ENCODE measurements at regions not wholly inside any gene's neighbourhood (a gene's known extent, or its start where the extent isn't known, plus 50 kb on each side); places are given as distances from the start of the nearest gene placed in this dataset.

DNA sequence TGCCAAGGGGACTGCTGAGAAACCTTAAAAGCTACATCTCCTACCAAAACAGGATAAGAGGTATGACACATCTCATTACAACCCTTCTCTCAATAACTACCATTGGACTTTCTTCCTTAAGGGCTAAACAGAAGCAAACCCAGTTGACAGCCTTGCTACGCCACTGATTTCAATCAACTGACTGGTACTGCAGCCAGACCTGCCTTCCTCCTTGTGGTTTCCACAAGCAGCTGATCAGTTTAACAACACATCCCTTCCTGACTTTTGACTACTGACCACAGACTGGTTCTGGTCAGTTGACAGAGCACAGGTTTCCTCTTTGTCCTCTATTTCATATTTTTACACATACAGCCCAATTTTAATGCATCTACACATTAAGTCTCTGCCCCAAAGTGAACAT, 108.8 kb downstream of the ADAMTS1 start (continued):
- TF ChIP-seq RFX5 (IDR thresholded peaks at IDR 0.05; ENCODE audit: borderline replicate concordance, low read depth, low read length), result no peak

Data from H1 (cell line).